GM12874 (cell line): ENCODE measurements at regions not wholly inside any gene's neighbourhood (a gene's known extent, or its start where the extent isn't known, plus 50 kb on each side); places are given as distances from the start of the nearest gene placed in this dataset.
A peak's percentile ranks its signal among the peaks of the same experiment; 100 is the strongest.

Experiments used
- CTCF ChIP-seq: IDR thresholded peaks from 2 replicates; pipeline ENCODE4 v1.5.1; 2011; ENCODE audit warnings: low read depth, mild to moderate bottlenecking, control low read depth, low read length, moderate library complexity; ENCODE audit not compliant: insufficient read depth

DNA sequence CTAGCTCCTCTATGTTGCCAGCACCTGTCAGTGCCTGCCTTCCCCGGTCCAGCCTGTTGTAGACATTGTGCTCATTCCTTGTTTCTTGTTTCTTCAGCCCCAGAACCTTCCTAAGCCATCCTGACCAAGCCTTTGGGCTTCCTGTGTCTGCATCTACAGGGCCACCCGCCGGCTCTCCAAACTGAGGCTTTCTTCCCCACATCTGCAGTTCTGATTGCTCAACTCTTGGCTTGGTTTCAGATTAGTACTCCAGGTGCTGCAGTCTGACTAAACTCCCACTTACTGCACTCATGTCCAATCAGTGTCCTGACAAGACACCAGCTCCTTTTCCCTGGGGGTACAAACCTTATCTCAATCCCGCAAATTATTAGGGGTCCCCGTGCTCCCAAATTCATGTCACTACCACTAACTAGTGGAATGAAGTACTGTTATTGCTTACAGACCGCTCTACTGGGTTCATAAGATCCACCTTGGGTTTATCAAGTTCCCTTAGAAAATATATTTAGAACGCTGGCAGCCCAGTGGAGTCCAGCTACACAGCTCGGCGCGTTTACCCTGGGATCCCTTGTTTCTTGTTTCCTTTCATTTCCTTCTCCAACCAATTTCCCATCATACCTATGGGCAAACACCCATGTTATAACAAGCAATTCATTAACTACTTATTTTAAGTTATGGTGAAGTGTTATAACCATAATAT lies 114.2 kb upstream of the TJP1 start:
- no peak for TF ChIP-seq CTCF

- no peak for TF ChIP-seq CTCF
Measured at GRCh38 chr15:29935296-29936004, 113.2 kb upstream of the TJP1 start.

DNA sequence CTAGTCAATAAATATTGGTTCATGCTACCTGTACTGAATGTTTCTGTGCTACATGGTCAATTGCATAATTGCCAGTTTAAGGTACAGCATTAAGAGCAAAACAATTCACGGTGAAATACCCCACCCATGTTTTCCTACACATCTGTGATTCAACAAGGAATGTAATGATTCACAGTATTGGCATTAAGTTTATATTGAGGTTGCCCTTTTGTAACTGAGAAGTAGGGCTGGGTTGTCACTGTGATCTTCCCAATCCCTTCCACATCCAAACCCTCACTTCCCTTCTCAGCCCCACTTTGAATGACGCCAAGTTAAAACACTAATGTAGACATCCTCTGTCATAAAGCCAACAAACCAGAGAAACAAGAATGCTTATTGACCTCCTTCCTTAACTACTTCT lies 112.0 kb upstream of the TJP1 start:
- TF ChIP-seq CTCF, result no peak

- no peak for TF ChIP-seq CTCF
Measured at GRCh38 chr15:29933042-29933803, 111.0 kb upstream of the TJP1 start.

GRCh38 chr15:29926083-29926388 lies 103.8 kb upstream of the TJP1 start:
- no peak for TF ChIP-seq CTCF

- peak; percentile 62 for TF ChIP-seq CTCF
Measured at GRCh38 chr15:29925227-29926082, 103.2 kb upstream of the TJP1 start.

DNA sequence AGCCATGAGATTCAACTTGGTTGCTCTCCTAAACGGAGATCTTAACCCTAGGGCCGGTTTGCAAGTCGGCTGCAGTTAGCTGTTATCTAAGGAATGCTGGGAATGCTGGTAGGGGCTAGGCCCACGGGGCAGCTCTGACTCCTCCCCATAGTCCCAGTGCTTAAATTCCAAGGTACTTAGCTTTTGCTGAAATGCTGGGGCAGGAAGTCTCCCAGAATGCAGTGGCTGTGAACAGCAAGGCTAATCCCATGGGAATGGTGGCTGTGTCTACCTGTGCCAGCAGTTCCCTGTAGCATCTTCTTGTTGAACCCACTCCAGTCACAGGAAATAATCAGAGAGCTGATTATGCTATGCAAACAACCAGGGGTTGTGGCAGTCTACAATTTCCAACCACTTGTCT lies 102.5 kb upstream of the TJP1 start:
- no peak for TF ChIP-seq CTCF
